ENCODE measurements at regions not wholly inside any gene's neighbourhood (a gene's known extent, or its start where the extent isn't known, plus 50 kb on each side); places are given as distances from the start of the nearest gene placed in this dataset.

DNA sequence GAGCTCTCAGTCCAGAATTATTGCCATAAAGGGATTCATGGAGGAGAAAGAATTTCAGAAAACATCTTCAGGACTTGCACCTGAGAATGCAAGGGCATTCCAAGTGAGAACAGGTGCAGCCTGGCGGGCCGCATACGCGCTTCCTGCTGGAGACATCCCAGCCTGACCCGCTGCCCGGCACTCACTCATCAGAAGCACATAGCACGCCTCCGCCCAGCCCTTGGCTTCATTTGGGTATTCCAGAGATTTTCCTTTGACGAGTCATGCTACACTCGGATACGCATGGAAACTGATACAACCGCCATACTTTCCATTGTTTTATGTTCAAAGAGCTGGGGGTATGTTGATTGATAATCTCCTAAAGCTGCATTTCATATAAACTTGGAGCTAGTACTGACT, 228.0 kb upstream of the ID2 start:
- TF ChIP-seq EP300 (IDR thresholded peaks at IDR 0.05) = no peak
- no peak for TF ChIP-seq POLR2A (IDR thresholded peaks at IDR 0.05)
